Astrocyte (in vitro differentiated cells and primary cell): ENCODE measurements at regions not wholly inside any gene's neighbourhood (a gene's known extent, or its start where the extent isn't known, plus 50 kb on each side); places are given as distances from the start of the nearest gene placed in this dataset.

Source experiments
- DNase-seq: peaks from one replicate; pipeline ENCODE4 v3.0.0-alpha.2; 2010; ENCODE audit warnings: low read depth
- FAIRE-seq: peaks from 2 replicates; lab custom pipeline; 2011; peaks lifted over from hg19 to GRCh38; lab: Jason Lieb, UNC
- H2AFZ ChIP-seq: 2 replicates; pipeline ENCODE4 v1.6.0; 2012; ENCODE audit warnings: low read depth, low read length, inconsistent platforms
- H3K27ac ChIP-seq: 2 replicates; pipeline ENCODE4 v1.5.1; 2011; ENCODE audit warnings: low read depth, low read length, inconsistent platforms
- H3K27me3 ChIP-seq: 2 replicates; pipeline ENCODE4 v1.6.0; 2011; ENCODE audit warnings: low read length, inconsistent platforms; ENCODE audit not compliant: insufficient read depth
- H3K36me3 ChIP-seq: 2 replicates; pipeline ENCODE4 v1.5.1; 2011; ENCODE audit warnings: low read length, inconsistent platforms; ENCODE audit not compliant: insufficient read depth
- H3K4me1 ChIP-seq: 2 replicates; pipeline ENCODE4 v1.5.1; 2011; ENCODE audit warnings: low read length, inconsistent platforms; ENCODE audit not compliant: insufficient read depth
- H3K4me2 ChIP-seq: 2 replicates; pipeline ENCODE4 v1.6.0; 2012; ENCODE audit warnings: low read length, inconsistent platforms
- H3K4me3 ChIP-seq: 2 replicates; pipeline ENCODE4 v1.5.1; 2011; ENCODE audit warnings: low read depth, mild to moderate bottlenecking, low read length, inconsistent platforms; ENCODE audit not compliant: insufficient read depth
- H3K79me2 ChIP-seq: 2 replicates; pipeline ENCODE4 v1.6.0; 2012; ENCODE audit warnings: mild to moderate bottlenecking, low read length, inconsistent platforms; ENCODE audit not compliant: insufficient read depth
- H3K9ac ChIP-seq: 2 replicates; pipeline ENCODE4 v1.6.0; 2012; ENCODE audit warnings: mild to moderate bottlenecking, low read length, inconsistent platforms
- H3K9me3 ChIP-seq: 2 replicates; pipeline ENCODE4 v1.5.1; 2012; ENCODE audit warnings: low read depth, mild to moderate bottlenecking, low read length, inconsistent platforms; ENCODE audit not compliant: insufficient read depth
- H4K20me1 ChIP-seq: 2 replicates; pipeline ENCODE4 v1.6.0; 2012; ENCODE audit warnings: low read length, inconsistent platforms; ENCODE audit not compliant: insufficient read depth
- H3K27ac Mint-ChIP-seq: one replicate; pipeline ENCODE4 v1.8.0; 2021; ENCODE audit warnings: mild to moderate bottlenecking, mixed read lengths; ENCODE audit not compliant: unreplicated experiment
- H3K27me3 Mint-ChIP-seq: one replicate; pipeline ENCODE4 v1.8.0; 2021; ENCODE audit warnings: low read depth, mixed read lengths; ENCODE audit not compliant: unreplicated experiment
- H3K36me3 Mint-ChIP-seq: one replicate; pipeline ENCODE4 v1.8.0; 2021; ENCODE audit warnings: low read depth, mixed read lengths; ENCODE audit not compliant: unreplicated experiment
- H3K4me1 Mint-ChIP-seq: one replicate; pipeline ENCODE4 v1.8.0; 2021; ENCODE audit warnings: low read depth, mixed read lengths; ENCODE audit not compliant: unreplicated experiment
- H3K4me3 Mint-ChIP-seq: one replicate; pipeline ENCODE4 v1.8.0; 2021; ENCODE audit warnings: mild to moderate bottlenecking, moderate library complexity, mixed read lengths; ENCODE audit not compliant: unreplicated experiment
- H3K9me3 Mint-ChIP-seq: one replicate; pipeline ENCODE4 v1.8.0; 2021; ENCODE audit warnings: mild to moderate bottlenecking, mixed read lengths; ENCODE audit not compliant: unreplicated experiment
- EZH2 ChIP-seq: IDR thresholded peaks from 2 replicates; pipeline ENCODE4 v1.6.1; 2012; ENCODE audit warnings: mild to moderate bottlenecking, low read length, inconsistent platforms; ENCODE audit not compliant: insufficient read depth
- TF ChIP-seq, protein P1 (sequence below): IDR thresholded peaks from 2 replicates; pipeline ENCODE4 v1.5.1; 2011; ENCODE audit warnings: low read depth, mild to moderate bottlenecking, inconsistent platforms, low read length, moderate library complexity; ENCODE audit not compliant: insufficient read depth

DNA sequence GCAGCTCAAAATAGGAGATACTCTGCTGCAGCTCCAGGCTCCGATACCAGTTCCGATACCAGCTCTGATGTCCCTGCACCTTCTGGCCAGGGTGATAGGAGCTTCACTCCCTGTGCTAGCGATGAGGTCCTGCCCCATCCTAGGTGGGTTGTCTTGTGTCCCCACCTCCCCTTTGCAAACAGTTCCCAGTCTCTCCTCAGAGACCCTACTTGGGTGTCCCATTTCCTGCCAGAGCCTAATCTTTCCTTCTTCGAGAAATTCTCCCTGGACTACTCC, 62.7 kb upstream of the NANOS1 start:
- Histone ChIP-seq H3K27ac (no peak overlapping the region), H3K36me3 (no peaks in the 10 kb centered on the region)

DNA sequence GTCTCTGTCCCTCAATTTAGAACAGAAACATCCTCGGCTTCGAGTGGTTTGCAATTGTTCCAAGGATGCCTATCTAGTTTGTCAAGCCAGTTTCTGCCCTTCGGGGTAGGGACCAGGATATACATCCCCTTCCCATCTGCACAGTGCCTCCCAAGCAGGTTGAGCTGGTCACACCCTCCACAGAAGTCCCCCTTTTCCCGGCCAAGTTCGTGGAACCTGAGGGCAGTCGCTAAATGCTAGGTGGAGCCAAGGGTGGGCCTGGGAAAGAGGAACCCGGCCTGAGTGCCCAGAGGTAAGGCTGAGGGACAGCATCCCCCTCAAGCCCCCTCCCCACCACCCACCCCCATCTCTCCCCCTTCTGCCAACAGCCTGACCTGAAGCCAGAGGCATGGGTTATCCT, 62.4 kb upstream of the NANOS1 start:
- DNase-seq (no peak), FAIRE-seq (no peak)
- H3K9me3 Mint-ChIP-seq, result peaks cover 10% of the 10 kb centered on the region
- H3K27me3 Mint-ChIP-seq, result peaks cover 24% of the 10 kb centered on the region
- Histone ChIP-seq H3K9me3 (no peaks in the 10 kb centered on the region), H3K79me2 (no peaks in the 10 kb centered on the region), H3K4me1 (no peaks in the 10 kb centered on the region), H3K9ac (no peak overlapping the region), H3K27ac (no peak overlapping the region), H3K27me3 (peaks cover 3% of the 10 kb centered on the region), H3K4me3 (no peak overlapping the region), H3K4me2 (no peak overlapping the region), H2AFZ (no peak overlapping the region), H4K20me1 (no peaks in the 10 kb centered on the region), H3K36me3 (no peaks in the 10 kb centered on the region)
- no peak overlapping the region for H3K27ac Mint-ChIP-seq
- peaks cover 2% of the 10 kb centered on the region for H3K36me3 Mint-ChIP-seq
- TF ChIP-seq, protein P1, sequence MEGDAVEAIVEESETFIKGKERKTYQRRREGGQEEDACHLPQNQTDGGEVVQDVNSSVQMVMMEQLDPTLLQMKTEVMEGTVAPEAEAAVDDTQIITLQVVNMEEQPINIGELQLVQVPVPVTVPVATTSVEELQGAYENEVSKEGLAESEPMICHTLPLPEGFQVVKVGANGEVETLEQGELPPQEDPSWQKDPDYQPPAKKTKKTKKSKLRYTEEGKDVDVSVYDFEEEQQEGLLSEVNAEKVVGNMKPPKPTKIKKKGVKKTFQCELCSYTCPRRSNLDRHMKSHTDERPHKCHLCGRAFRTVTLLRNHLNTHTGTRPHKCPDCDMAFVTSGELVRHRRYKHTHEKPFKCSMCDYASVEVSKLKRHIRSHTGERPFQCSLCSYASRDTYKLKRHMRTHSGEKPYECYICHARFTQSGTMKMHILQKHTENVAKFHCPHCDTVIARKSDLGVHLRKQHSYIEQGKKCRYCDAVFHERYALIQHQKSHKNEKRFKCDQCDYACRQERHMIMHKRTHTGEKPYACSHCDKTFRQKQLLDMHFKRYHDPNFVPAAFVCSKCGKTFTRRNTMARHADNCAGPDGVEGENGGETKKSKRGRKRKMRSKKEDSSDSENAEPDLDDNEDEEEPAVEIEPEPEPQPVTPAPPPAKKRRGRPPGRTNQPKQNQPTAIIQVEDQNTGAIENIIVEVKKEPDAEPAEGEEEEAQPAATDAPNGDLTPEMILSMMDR, result no peak
- TF ChIP-seq EZH2, result no peak
- no peak overlapping the region for H3K4me3 Mint-ChIP-seq
- no peaks in the 10 kb centered on the region for H3K4me1 Mint-ChIP-seq

More for the DNA sequence above, 62.7 kb upstream of the NANOS1 start:
- DNase-seq (no peak), FAIRE-seq (no peak)
- Mint-ChIP-seq H3K9me3 (peaks cover 10% of the 10 kb centered on the region), H3K36me3 (peaks cover 2% of the 10 kb centered on the region), H3K4me3 (no peak overlapping the region), H3K27ac (no peak overlapping the region), H3K27me3 (peaks cover 26% of the 10 kb centered on the region), H3K4me1 (no peaks in the 10 kb centered on the region)
- Histone ChIP-seq H3K9ac (no peak overlapping the region), H3K9me3 (no peaks in the 10 kb centered on the region), H3K27me3 (peaks cover 2% of the 10 kb centered on the region), H4K20me1 (no peaks in the 10 kb centered on the region), H2AFZ (no peak overlapping the region), H3K4me1 (no peaks in the 10 kb centered on the region), H3K4me3 (no peak overlapping the region), H3K79me2 (no peaks in the 10 kb centered on the region), H3K4me2 (no peak overlapping the region)
- TF ChIP-seq EZH2, result no peak
- TF ChIP-seq, protein P1, result no peak

DNA sequence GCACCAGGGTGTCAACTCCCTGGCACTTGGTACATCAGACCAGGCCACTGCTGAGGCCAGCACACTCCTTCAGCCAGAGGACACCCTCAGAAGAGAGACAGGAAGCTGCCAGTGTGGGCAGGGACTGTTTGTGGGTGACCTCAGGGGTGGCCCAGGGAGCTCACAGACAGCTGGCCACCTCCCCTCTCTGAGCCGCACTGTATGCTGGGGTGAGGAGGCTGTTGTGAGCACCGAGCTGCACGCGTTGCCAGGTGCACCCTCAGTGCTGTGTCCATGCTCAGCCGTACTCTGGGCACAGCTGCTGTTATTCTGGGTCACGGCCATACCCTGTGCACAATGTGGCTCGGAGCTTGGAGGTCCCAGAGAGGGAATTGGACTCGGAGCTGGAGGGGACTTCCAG, 61.5 kb upstream of the NANOS1 start:
- DNase-seq, result no peak
- Histone ChIP-seq H3K4me1 (no peaks in the 10 kb centered on the region), H3K79me2 (no peaks in the 10 kb centered on the region), H3K4me3 (no peak overlapping the region), H3K27ac (no peak overlapping the region), H3K27me3 (peaks cover 3% of the 10 kb centered on the region), H2AFZ (no peak overlapping the region), H3K36me3 (no peaks in the 10 kb centered on the region), H4K20me1 (no peaks in the 10 kb centered on the region), H3K4me2 (no peak overlapping the region), H3K9me3 (no peaks in the 10 kb centered on the region), H3K9ac (no peak overlapping the region)
- Mint-ChIP-seq H3K36me3 (peaks cover 2% of the 10 kb centered on the region), H3K9me3 (peaks cover 10% of the 10 kb centered on the region), H3K27me3 (peaks cover 24% of the 10 kb centered on the region), H3K27ac (no peak overlapping the region), H3K4me1 (no peaks in the 10 kb centered on the region), H3K4me3 (no peak overlapping the region)
- FAIRE-seq, result no peak
- TF ChIP-seq EZH2, result no peak
- TF ChIP-seq, protein P1, result no peak
